GM15510 (cell line): ENCODE measurements at regions not wholly inside any gene's neighbourhood (a gene's known extent, or its start where the extent isn't known, plus 50 kb on each side); places are given as distances from the start of the nearest gene placed in this dataset.

Experiments
- POLR2A ChIP-seq: IDR thresholded peaks from 3 replicates; pipeline ENCODE4 v1.6.1; 2011; ENCODE audit warnings: borderline replicate concordance; ENCODE audit not compliant: insufficient read length; ENCODE audit errors: extremely low read depth

DNA sequence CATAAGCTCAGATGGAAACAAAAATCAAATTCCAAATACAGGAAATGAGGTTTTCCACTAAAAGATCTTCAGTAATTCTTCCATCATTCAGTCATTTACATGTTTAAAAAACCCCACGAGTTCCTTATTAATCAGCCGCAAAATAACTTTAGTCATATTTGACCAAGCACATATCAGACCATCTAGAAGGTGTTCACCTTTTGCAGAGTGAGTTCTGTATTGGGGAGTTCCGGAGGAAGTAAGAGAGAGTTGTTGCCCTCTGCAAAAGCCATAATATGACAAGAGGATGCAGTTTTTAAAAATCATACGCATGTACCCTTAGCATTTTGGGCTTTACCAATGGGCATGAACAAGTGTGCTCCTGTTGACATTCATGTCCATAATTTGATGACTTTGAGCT lies 61.6 kb downstream of the CCR1 start:
- no peak for TF ChIP-seq POLR2A

DNA sequence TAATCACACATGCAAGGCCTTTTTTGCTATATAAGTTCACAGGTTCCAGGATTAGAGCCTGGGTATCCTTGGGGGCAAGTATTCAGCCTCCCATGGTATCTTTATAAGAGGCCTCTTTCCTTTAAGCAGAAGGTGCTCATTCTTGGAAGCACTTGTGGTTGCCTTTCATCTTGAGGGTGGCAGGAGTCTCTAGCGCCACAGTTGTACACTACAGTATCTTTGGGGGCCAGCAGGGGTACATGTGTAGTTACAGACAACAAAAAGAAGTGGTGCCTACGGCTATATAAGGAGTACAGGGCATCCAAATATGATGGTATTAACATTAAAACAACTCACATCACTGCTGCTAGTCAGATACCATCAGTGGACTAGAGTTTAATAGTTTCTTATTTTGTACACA lies 62.1 kb downstream of the CCR1 start:
- TF ChIP-seq POLR2A, result no peak

DNA sequence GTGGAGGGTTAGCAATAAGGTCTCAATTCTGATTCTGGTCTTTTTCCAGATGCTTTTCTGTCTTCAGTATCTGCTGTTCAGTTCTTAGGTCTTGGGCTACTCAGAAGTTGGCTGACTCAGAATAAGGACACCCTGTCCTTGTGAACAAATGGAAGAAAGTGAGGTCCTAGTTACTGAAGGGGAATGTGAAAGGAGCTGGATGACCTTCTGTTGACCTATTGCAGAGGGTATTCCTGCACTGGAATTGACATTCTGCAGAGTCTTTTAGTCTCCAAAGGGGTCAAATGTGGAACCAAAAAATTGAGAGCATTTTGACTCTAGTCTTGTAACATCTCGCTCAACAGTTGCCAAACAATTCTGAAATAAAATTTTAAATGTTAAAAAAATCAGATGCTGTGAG lies 63.0 kb downstream of the CCR1 start:
- TF ChIP-seq POLR2A, result no peak

DNA sequence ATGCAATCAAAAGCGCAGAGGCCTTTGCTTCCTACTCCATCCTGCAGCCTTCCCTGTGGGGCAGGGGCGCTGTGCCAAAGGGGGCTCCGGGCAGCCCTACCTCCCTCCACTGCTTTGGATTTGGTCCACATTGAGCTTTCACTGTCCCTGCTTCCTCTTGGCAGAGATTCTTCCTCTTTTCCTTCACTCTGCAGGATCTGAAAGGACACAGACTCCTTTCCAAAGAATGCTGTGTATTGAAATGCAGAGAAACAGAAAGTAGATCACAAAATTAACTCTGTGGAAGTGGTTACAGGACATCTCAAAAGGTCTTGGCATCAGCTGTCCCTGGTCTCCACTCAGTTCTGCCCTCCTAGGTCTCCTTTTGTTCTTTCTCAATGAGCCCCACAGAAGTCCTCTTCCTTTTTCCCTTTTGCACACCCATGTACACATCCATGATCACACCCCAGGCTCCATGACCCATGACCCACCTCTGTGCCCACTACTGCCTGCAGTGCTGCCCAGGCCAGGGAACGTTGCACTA lies 64.1 kb downstream of the CCR1 start:
- no peak for TF ChIP-seq POLR2A

DNA sequence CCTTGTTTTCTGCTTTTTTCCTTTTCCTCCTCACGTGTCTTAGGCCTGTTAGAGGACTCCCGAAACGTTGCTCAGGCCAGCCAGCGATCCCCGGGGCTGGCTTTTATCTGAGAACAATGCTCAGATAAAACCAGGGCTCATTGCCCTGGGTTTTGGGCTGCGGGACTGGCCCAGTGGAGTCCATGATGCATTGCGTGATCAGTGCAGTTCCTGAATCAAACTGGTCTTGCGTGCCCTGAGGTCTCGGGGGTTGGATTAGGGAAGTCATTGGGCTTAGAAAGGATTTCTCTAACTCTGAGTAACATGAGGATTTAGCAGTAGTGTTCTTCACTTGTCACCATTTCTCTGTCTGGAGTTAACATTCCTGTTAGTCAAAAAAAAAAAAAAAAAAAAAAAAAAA lies 66.3 kb downstream of the CCR1 start:
- TF ChIP-seq POLR2A, result no peak

DNA sequence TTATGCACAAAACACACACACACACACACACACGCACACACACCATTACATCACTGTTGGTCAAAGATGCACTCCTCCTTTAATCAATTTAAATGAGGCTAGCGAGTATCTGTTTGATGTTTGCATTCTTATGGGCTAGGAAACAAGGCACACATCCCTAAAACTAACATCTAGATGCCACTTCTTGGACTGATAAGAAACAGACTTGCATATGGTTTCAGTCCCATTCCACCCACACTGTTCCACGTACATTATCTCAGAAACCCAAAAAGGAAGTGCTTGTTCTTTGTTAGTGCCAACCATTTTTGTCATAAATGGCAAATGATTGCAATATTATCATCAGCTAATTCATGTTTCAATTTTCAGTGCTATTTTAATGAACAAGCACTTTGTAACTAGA lies 69.5 kb downstream of the CCR1 start:
- no peak for TF ChIP-seq POLR2A

DNA sequence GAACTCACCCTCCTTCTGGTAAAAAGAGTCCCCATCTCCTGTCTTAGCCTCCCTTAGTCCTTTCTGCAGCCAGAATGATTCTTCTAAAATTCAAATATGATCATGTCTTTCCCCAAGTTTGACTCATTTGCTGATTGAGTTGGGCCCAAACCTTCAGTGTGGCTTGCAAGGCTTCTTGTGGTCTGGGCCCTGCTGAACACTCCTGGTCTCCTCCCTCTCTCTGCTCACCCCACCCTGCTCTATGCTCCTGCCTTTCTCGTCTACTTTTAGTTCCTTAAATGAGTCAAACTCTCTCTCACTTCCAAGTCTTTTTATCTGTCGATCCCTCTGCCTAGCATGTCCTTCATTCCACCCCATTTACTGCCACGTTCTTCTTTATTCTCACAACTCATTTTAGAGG lies 72.6 kb downstream of the CCR1 start:
- TF ChIP-seq POLR2A, result no peak

DNA sequence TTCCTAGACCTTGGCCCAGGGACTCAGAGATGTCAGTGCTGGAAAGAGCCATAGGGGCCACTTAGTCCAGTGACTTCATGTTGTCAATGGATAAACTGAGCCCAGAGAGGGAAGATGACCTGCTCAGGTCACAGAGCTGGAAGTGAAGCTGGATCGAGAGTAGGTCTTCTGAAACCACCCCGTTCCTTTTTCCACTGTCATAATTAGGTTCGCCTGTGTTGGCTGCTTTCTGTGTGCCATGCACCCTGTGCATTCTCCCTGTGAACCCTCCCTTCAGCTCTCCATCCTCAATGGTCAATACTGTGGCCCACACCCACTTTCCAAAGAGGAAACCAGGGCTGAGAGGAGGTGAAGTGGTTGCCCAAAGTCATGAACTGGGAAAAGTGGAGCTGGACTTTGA lies 74.8 kb downstream of the CCR1 start:
- no peak for TF ChIP-seq POLR2A

DNA sequence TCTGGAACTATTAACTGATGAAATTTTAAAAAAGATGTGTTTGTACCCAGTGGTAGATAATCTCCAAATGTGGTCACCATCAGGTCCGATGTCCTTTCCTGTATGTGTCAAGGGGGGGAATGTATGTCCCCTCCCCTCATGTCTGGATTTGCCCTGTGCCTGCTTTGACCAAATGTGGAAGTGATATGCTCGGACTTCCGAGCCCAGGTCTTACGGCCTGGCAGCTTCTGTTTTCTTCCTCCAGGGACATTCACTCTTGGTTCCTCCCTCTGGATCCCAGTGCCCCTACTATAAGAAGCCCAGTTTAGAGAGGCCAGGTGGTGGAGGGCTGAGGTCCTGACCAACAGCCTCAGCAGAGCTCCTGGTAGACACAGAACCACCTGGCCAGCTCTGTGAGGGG lies 75.5 kb downstream of the CCR1 start:
- TF ChIP-seq POLR2A, result no peak

DNA sequence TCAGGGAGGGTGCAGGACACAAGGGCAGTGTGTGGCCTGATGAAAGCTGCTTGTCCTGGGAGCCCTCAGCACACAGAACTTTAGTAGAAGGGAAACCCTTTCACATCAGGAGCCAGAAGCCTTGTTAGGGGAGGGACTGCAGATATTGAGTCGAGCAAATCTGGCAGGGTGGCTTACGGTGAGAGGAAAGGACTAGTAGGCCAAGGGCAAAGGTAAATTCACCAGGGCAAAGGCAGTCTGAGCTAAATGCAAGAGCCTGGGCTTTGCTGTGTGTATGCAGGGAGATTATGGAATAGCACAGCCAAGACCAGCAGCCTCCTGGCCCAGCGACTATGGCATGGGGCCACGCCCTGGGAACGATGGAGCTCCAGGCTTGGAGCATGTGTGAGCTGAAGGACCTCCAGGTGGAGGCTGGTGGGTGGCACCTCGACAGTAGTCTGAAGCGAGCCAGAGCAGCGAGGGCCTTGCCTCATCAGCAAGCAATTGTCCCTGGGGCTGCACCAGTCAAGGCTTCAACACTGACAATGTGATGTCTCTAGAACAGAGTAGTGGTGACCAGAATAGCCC lies 76.1 kb downstream of the CCR1 start:
- no peak for TF ChIP-seq POLR2A

DNA sequence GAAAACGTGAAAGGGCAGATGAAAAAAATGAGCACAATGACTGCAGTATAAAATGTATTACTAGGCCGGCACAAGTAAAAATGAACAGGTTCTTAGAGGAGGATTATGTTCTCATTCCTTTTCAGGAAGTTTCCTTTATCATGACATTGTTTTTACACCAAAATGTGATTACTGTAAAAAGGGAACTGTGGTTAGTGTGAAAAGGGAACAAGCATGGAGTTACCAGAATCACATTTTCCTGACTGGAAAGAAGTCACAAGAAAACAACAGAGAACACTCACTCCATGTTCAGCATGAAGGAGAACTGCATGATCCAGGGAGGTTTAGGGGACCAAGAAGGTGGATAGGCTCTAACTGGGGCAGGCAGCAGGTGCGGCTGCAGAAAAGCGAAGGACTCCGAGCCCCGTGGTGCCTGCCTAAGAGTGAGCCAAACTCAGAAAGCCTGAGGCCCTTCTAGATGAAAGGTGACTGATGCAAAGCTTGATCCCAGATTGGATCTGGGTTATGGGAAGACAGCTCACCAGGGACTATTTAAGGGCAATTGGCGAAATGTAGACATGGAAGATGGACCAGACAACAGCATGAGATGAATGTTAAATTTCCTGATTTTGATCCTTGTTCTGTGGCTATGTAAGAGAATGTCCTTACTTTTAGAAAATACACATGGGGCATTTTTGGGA lies 77.3 kb downstream of the CCR1 start:
- TF ChIP-seq POLR2A, result no peak

DNA sequence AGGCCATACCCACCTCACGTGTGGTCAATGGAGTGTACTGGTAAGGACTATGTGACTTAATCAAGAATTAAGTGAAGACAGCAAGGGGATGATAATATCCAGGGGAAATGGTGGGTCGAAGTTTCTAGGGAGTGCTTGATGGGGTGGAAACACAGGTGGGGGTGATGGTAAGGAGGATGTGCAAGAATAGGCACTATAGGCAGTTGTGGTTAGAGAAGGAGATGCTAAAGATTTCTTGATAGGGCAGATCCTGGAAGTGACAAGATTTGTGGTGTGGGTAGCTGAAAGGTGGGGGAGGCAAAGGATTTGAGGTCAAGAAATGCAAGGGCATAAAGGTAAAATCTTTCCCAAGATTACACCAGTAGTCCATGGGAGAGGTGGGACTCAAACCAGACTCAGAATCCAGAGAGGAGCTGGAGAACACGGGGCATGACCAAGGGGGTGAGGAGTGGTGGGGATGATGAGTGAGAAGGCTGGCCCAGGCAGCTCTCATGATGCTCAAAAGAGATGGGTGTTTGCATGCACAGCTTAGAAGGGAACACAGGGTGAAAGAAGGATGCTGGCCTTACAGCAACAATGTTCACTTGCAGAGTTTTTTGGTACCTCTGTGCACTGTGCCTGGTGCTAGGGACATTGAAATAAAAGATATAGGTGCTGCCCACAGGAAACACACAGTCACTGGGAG lies 78.4 kb downstream of the CCR1 start:
- TF ChIP-seq POLR2A, result no peak

DNA sequence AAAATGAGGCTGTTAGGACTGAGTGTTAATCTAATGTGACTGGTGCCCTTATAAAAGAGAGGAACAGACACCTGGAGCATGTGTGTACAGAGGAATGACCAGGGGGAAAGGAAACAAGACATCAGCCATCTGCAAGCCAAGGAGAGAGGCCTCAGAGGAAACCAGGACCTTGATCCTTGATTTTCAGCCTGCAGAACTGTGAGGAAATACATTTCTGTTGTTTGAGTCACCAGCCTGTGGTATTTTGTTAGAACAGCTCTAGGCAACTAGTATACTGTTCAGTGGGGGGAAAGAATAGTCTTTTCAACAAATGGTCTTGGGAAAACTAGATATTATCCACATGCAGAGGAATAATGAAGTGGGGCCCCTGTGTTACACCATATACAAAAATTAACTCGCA lies 80.6 kb downstream of the CCR1 start:
- no peak for TF ChIP-seq POLR2A

DNA sequence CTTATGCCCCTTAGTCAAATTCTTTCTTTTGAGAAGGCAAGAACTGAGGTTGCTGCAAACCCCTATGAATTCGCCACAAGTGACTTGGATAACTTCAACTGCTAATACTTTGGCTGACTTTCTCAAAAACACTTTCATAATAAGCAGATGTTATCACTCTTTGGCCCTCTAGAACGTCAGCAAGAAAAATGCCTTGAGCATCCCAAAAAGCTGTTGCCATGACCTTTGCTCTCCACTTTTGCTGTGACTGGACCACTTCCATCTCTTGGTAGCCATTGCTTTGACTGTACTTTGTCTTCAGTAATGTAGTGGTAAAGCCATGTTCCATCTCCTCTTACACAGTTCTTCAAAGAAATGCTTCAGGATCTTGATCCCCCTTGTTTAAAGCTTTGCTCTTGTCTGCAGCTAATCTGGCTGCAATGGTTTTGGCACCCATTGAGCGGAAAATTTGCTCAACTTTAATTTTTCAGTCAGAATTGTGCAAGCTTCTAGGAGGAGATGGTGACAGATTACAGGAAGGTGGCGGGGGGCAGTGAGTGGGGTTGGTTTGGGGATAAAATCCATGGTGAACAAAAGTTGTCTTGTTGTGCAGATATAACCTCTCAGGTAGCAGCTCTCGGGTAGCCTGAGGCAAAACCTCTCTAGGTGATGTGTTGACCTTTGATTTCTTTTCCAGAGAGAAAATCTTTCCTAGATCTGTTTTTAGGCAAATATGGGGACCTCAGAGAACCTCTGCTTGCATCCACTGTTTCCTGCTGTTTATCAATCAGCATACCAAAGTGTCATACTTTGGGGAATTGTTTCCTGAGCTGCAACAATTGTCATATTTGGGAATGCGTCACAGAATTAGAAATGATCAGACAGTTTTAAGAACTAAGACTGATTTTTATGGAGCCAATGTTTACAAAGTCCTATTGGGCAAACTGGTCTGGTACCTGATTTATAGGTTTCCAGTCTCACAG lies 83.6 kb downstream of the CCR1 start:
- TF ChIP-seq POLR2A, result no peak

DNA sequence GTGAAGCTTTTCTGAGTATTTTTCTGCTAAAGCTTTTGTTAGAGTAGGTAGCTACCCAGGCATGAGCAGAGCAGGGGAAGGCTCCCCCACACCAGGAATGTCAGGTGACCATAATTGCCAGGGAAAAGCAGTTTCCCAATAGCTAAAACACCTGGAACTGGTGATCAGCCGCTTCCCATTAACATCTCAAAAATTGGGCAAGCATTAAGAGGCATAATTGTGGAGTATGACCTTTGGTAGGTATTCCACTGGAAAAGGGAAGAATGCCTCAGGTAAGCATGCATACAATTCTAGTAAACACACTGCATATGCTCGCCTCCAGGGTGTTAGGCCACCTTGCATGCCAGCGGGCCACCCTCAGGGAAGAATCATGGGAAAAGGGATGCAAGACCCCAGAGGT lies 84.5 kb downstream of the CCR1 start:
- no peak for TF ChIP-seq POLR2A

DNA sequence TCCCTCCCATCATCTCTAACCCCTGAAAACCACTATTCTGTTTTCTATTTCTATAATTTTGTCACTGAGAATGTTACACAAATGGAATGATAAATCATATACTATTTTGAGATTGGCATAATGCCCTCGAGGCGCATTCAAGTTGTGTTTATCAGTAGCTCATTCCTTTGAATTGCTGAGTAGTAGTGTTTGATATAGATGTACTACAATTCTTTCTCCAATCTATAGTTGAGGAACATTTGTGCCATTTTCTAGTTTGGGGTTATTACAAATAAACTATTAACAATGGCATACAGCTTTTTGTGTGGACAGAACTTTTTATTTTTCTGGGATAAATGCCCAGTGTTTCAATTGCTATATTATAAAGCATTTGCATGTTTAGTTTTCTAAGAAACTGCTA lies 86.0 kb downstream of the CCR1 start:
- no peak for TF ChIP-seq POLR2A

DNA sequence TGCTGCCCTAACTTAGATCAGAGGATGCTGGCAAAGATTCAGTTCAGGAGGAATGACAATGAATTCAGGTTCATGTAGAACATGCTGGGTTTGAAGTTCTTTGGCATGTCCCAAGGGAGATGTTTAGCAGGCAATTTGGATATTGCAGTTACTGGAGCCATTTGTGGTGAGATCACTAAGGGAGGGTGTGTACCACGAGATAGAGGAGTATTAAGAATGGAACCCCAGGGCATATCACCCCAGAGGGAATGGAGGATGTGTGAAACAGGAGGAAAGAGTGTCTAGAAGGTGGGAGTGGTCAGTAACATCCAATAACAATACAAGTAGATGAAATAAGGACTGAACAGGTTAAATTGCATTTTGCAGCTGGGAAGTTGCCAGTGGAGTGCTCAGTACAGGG lies 87.1 kb downstream of the CCR1 start:
- no peak for TF ChIP-seq POLR2A
